WTC11 (cell line): ENCODE measurements at regions not wholly inside any gene's neighbourhood (a gene's known extent, or its start where the extent isn't known, plus 50 kb on each side); places are given as distances from the start of the nearest gene placed in this dataset.

Experiments used
- ATAC-seq: fragments of 200-7000 bp; cut with Tn5 transposase; 2 replicates; pipeline ENCODE4 v1.10.0; 2021; ENCODE audit warnings: mild to moderate bottlenecking, moderate library complexity
- CTCF ChIA-PET: fragments of 300-600 bp; sonication (Branson Sonifier 250); formaldehyde crosslinking; loops from one replicate; lab custom pipeline; 2021; ENCODE audit warnings: antibody characterized with exemption; lab: Charles Lee
- POLR2A ChIA-PET: fragments of 350-600 bp; sonication (Branson Sonifier 250); formaldehyde crosslinking; loops from one replicate; lab custom pipeline; 2021; ENCODE audit warnings: antibody characterized with exemption; lab: Charles Lee
- DNase-seq: peaks from one replicate; pipeline ENCODE4 v3.0.0; 2021; ENCODE audit warnings: low spot score
- H3K27ac Mint-ChIP-seq: 2 replicates; pipeline ENCODE4 v1.8.0; 2021; ENCODE audit warnings: mixed read lengths
- H3K27me3 Mint-ChIP-seq: 2 replicates; pipeline ENCODE4 v1.8.0; 2021; ENCODE audit warnings: low read depth, mild to moderate bottlenecking, moderate library complexity, mixed read lengths
- H3K36me3 Mint-ChIP-seq: 2 replicates; pipeline ENCODE4 v1.8.0; 2021; ENCODE audit warnings: mixed read lengths
- H3K4me1 Mint-ChIP-seq: 2 replicates; pipeline ENCODE4 v1.8.0; 2022; ENCODE audit warnings: mixed read lengths
- H3K4me3 Mint-ChIP-seq: 2 replicates; pipeline ENCODE4 v1.8.0; 2021; ENCODE audit warnings: mild to moderate bottlenecking, moderate library complexity, mixed read lengths
- H3K9me3 Mint-ChIP-seq: 2 replicates; pipeline ENCODE4 v1.8.0; 2021; ENCODE audit warnings: mixed read lengths
- ATF3 ChIP-seq: sonication (generic); formaldehyde crosslinking; conservative IDR thresholded peaks from 2 replicates; pipeline ENCODE4 v1.8.1; 2022; ENCODE audit warnings: mild to moderate bottlenecking, missing genetic modification reagents
- E2F4 ChIP-seq: sonication (generic); formaldehyde crosslinking; IDR thresholded peaks from 2 replicates; pipeline ENCODE4 v1.8.1; 2022; ENCODE audit warnings: low read depth, mild to moderate bottlenecking, moderate library complexity, missing genetic modification reagents, borderline replicate concordance
- ELF4 ChIP-seq: sonication (generic); formaldehyde crosslinking; IDR thresholded peaks from 2 replicates; pipeline ENCODE4 v1.8.1; 2022; ENCODE audit warnings: low read depth, mild to moderate bottlenecking, moderate library complexity, missing genetic modification reagents
- FOXP1 ChIP-seq: sonication (generic); formaldehyde crosslinking; IDR thresholded peaks from 2 replicates; pipeline ENCODE4 v1.8.0; 2022; ENCODE audit warnings: missing genetic modification reagents, mild to moderate bottlenecking, moderate library complexity, borderline replicate concordance
- GTF2I ChIP-seq: fragments of 250-450 bp; sonication (Bioruptor Pico); conservative IDR thresholded peaks from 2 replicates; pipeline ENCODE4 v1.4.0; 2021; ENCODE audit warnings: mild to moderate bottlenecking
- PRRX2 ChIP-seq: fragments of 250-450 bp; sonication (Bioruptor Pico); IDR thresholded peaks from 2 replicates; pipeline ENCODE4 v1.8.0; 2021; ENCODE audit warnings: mild to moderate bottlenecking
- RORB ChIP-seq: fragments of 250-450 bp; sonication (Bioruptor Pico); IDR thresholded peaks from 2 replicates; pipeline ENCODE4 v1.9.0; 2021; ENCODE audit warnings: mild to moderate bottlenecking
- SMAD4 ChIP-seq: sonication (generic); formaldehyde crosslinking; IDR thresholded peaks from 2 replicates; pipeline ENCODE4 v1.8.0; 2022; ENCODE audit warnings: mild to moderate bottlenecking, missing genetic modification reagents
- SOX15 ChIP-seq: fragments of 250-450 bp; sonication (Bioruptor Pico); IDR thresholded peaks from 2 replicates; pipeline ENCODE4 v1.9.0; 2021; ENCODE audit warnings: mild to moderate bottlenecking
- TEAD1 ChIP-seq: sonication (generic); formaldehyde crosslinking; IDR thresholded peaks from 2 replicates; pipeline ENCODE4 v1.8.0; 2022; ENCODE audit warnings: mild to moderate bottlenecking, missing genetic modification reagents
- TP53 ChIP-seq: sonication (generic); formaldehyde crosslinking; IDR thresholded peaks from 2 replicates; pipeline ENCODE4 v1.8.1; 2023; ENCODE audit warnings: mild to moderate bottlenecking, missing genetic modification reagents
- USF2 ChIP-seq: sonication (generic); formaldehyde crosslinking; IDR thresholded peaks from 2 replicates; pipeline ENCODE4 v1.8.1; 2023; ENCODE audit warnings: mild to moderate bottlenecking, missing genetic modification reagents, moderate library complexity
- ZNF121 ChIP-seq: sonication (generic); formaldehyde crosslinking; IDR thresholded peaks from 2 replicates; pipeline ENCODE4 v1.8.0; 2023; ENCODE audit warnings: missing genetic modification reagents
- ZNF232 ChIP-seq: sonication (generic); formaldehyde crosslinking; IDR thresholded peaks from 2 replicates; pipeline ENCODE4 v1.8.0; 2022; ENCODE audit warnings: mild to moderate bottlenecking, missing genetic modification reagents
- TF ChIP-seq, protein P1 (sequence below): fragments of 250-450 bp; sonication (Bioruptor Pico); IDR thresholded peaks from 2 replicates; pipeline ENCODE4 v1.9.0; 2021; ENCODE audit warnings: mild to moderate bottlenecking, borderline replicate concordance
- TF ChIP-seq, protein P2 (sequence below): fragments of 250-450 bp; sonication (Bioruptor Pico); IDR thresholded peaks from 2 replicates; pipeline ENCODE4 v1.9.0; 2021; ENCODE audit warnings: mild to moderate bottlenecking
- TF ChIP-seq, protein P3 (sequence below): sonication (generic); formaldehyde crosslinking; IDR thresholded peaks from 2 replicates; pipeline ENCODE4 v1.8.0; 2022; ENCODE audit warnings: missing genetic modification reagents
- TF ChIP-seq, protein P4 (sequence below): fragments of 250-450 bp; sonication (Bioruptor Pico); IDR thresholded peaks from 2 replicates; pipeline ENCODE4 v1.8.0; 2021; ENCODE audit warnings: mild to moderate bottlenecking

DNA sequence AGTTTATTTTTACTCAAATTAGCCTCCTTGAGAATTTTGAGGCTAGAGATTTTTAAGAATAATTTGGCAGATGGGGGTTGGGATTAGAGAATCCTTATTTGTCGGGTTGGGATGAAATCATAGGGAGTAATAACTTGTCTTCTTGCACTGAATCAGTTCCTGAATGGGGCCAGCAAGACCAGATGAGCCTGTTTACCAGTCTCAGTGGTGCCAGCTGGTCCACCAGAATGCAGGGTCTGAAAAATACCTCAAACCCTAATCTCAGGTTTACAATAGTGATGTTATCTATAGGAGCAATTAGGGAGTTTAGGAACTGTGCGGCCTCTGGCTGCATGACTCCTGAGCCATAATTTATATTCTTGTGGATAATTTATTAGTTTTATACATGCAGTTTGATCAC lies 705.9 kb upstream of the AGA start:
- H3K27ac Mint-ChIP-seq = no peak overlapping the region
- H3K9me3 Mint-ChIP-seq = peaks cover 8% of the 10 kb centered on the region
- ATAC-seq (no peak), DNase-seq (no peak)
- CTCF ChIA-PET = no interaction called here
- TF ChIP-seq ELF4 (no peak), RORB (CRISPR knock-in tag) (no peak), TEAD1 (no peak), ZNF232 (no peak), SOX15 (CRISPR knock-in tag) (no peak), ZNF121 (CRISPR knock-in tag) (no peak)
- TF ChIP-seq, protein P1, sequence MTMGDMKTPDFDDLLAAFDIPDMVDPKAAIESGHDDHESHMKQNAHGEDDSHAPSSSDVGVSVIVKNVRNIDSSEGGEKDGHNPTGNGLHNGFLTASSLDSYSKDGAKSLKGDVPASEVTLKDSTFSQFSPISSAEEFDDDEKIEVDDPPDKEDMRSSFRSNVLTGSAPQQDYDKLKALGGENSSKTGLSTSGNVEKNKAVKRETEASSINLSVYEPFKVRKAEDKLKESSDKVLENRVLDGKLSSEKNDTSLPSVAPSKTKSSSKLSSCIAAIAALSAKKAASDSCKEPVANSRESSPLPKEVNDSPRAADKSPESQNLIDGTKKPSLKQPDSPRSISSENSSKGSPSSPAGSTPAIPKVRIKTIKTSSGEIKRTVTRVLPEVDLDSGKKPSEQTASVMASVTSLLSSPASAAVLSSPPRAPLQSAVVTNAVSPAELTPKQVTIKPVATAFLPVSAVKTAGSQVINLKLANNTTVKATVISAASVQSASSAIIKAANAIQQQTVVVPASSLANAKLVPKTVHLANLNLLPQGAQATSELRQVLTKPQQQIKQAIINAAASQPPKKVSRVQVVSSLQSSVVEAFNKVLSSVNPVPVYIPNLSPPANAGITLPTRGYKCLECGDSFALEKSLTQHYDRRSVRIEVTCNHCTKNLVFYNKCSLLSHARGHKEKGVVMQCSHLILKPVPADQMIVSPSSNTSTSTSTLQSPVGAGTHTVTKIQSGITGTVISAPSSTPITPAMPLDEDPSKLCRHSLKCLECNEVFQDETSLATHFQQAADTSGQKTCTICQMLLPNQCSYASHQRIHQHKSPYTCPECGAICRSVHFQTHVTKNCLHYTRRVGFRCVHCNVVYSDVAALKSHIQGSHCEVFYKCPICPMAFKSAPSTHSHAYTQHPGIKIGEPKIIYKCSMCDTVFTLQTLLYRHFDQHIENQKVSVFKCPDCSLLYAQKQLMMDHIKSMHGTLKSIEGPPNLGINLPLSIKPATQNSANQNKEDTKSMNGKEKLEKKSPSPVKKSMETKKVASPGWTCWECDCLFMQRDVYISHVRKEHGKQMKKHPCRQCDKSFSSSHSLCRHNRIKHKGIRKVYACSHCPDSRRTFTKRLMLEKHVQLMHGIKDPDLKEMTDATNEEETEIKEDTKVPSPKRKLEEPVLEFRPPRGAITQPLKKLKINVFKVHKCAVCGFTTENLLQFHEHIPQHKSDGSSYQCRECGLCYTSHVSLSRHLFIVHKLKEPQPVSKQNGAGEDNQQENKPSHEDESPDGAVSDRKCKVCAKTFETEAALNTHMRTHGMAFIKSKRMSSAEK (CRISPR knock-in tag) = no peak
- TF ChIP-seq, all 79 proteins: peak for 0
- 0 out of 2 replicates have a peak, but pooled peaks cover 3% of the 10 kb centered on the region for H3K36me3 Mint-ChIP-seq
- H3K27me3 Mint-ChIP-seq = no peaks in the 10 kb centered on the region
- peaks cover 17% of the 10 kb centered on the region for H3K4me1 Mint-ChIP-seq
- POLR2A ChIA-PET = no interaction called here
- no peak overlapping the region for H3K4me3 Mint-ChIP-seq

GRCh38 chr4:178165251-178165950 lies 723.2 kb upstream of the AGA start:
- no peak for ATAC-seq
- Mint-ChIP-seq H3K36me3 (peaks cover 21% of the 10 kb centered on the region), H3K4me3 (no peak overlapping the region), H3K9me3 (peaks cover 22% of the 10 kb centered on the region), H3K4me1 (peaks cover 10% of the 10 kb centered on the region), H3K27ac (no peak overlapping the region), H3K27me3 (peaks cover 3% of the 10 kb centered on the region; the same call in 1 of the 2 replicates)
- CTCF ChIA-PET = no interaction called here
- TF ChIP-seq, protein P2, sequence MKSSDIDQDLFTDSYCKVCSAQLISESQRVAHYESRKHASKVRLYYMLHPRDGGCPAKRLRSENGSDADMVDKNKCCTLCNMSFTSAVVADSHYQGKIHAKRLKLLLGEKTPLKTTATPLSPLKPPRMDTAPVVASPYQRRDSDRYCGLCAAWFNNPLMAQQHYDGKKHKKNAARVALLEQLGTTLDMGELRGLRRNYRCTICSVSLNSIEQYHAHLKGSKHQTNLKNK = no peak
- no peak for TF ChIP-seq TEAD1
- TF ChIP-seq, protein P3, sequence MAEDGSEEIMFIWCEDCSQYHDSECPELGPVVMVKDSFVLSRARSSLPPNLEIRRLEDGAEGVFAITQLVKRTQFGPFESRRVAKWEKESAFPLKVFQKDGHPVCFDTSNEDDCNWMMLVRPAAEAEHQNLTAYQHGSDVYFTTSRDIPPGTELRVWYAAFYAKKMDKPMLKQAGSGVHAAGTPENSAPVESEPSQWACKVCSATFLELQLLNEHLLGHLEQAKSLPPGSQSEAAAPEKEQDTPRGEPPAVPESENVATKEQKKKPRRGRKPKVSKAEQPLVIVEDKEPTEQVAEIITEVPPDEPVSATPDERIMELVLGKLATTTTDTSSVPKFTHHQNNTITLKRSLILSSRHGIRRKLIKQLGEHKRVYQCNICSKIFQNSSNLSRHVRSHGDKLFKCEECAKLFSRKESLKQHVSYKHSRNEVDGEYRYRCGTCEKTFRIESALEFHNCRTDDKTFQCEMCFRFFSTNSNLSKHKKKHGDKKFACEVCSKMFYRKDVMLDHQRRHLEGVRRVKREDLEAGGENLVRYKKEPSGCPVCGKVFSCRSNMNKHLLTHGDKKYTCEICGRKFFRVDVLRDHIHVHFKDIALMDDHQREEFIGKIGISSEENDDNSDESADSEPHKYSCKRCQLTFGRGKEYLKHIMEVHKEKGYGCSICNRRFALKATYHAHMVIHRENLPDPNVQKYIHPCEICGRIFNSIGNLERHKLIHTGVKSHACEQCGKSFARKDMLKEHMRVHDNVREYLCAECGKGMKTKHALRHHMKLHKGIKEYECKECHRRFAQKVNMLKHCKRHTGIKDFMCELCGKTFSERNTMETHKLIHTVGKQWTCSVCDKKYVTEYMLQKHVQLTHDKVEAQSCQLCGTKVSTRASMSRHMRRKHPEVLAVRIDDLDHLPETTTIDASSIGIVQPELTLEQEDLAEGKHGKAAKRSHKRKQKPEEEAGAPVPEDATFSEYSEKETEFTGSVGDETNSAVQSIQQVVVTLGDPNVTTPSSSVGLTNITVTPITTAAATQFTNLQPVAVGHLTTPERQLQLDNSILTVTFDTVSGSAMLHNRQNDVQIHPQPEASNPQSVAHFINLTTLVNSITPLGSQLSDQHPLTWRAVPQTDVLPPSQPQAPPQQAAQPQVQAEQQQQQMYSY (CRISPR knock-in tag) = no peak
- no peak for DNase-seq
- POLR2A ChIA-PET = no interaction called here

GRCh38 chr4:178165951-178166308 lies 723.7 kb upstream of the AGA start:
- Mint-ChIP-seq H3K4me3 (no peak overlapping the region), H3K27ac (no peak overlapping the region), H3K27me3 (peaks cover 3% of the 10 kb centered on the region; the same call in 1 of the 2 replicates)
- CTCF ChIA-PET = no interaction called here
- no peak for DNase-seq
- TF ChIP-seq FOXP1 (CRISPR knock-in tag) (no peak), TP53 (CRISPR knock-in tag) (no peak), PRRX2 (no peak), SMAD4 (CRISPR knock-in tag) (no peak), USF2 (CRISPR knock-in tag) (no peak), GTF2I (CRISPR knock-in tag) (no peak), E2F4 (CRISPR knock-in tag) (no peak), ATF3 (CRISPR knock-in tag) (no peak)
- TF ChIP-seq, protein P4, sequence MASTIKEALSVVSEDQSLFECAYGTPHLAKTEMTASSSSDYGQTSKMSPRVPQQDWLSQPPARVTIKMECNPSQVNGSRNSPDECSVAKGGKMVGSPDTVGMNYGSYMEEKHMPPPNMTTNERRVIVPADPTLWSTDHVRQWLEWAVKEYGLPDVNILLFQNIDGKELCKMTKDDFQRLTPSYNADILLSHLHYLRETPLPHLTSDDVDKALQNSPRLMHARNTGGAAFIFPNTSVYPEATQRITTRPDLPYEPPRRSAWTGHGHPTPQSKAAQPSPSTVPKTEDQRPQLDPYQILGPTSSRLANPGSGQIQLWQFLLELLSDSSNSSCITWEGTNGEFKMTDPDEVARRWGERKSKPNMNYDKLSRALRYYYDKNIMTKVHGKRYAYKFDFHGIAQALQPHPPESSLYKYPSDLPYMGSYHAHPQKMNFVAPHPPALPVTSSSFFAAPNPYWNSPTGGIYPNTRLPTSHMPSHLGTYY (CRISPR knock-in tag) = no peak
- TF ChIP-seq, all 79 proteins: peak for 0
- Mint-ChIP-seq H3K9me3 (peaks cover 17% of the 10 kb centered on the region), H3K36me3 (peaks cover 17% of the 10 kb centered on the region), H3K4me1 (peaks cover 10% of the 10 kb centered on the region)
- POLR2A ChIA-PET = no interaction called here
- no peak for ATAC-seq
